ENCODE measurements at regions not wholly inside any gene's neighbourhood (a gene's known extent, or its start where the extent isn't known, plus 50 kb on each side); places are given as distances from the start of the nearest gene placed in this dataset.

DNA sequence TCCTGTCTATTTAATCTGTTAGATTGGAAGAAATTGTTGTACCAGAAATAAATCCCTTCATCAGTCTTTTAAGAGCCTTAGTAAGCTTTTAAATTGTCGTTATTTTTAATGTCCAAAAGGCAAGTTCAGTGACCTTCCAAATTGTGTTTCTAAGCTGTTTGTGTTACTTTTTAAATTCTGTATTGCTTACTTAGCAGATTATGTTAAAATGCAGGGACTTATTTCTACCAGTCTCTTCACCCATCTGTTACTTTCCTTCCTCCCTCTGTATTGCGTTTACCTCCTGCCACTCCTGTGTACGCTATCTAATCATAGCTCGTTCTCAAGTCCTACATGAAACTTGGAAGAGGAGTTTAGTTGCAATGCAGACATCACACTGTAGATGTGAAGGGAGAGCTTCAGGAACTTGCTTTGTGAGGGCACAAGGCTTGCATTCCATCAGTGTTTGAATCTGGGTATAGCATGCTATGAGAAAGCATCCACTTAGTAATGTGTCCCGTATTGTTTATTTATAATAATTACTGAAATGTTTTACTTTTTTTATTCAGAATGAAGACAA lies 406.5 kb upstream of the RGS6 start:
- H3K4me1 ChIP-seq (ENCODE audit: insufficient read depth), result no peaks in the 10 kb centered on the region
- no peak overlapping the region for H3K4me3 ChIP-seq (ENCODE audit: low read depth, low read length)
- DNase-seq (ENCODE audit: extremely low spot score), result no peak
- H3K27ac ChIP-seq (ENCODE audit: low read depth), result no peak overlapping the region
- 80% methylated on average over 5 of the region's 5 CpGs for WGBS
- no peaks in the 10 kb centered on the region for H3K36me3 ChIP-seq (ENCODE audit: insufficient read depth)

DNA sequence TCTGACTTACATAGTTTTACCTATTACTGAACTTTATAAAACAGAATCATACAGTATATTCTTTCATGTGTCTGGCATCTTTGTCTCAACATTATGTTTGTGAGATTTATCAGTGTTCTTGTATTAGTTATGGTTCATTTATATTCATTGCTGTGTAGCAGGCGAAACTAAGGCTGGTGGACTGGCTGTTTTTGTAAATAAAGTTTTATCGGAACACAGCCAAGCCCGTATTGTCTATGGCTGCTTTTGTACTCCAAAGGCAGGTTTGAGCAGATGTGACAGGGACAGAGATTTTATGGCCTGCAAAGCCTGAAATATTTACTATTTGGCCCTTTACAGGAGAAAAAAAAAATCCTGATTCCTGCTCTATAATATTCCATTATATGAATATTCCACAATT lies 405.8 kb upstream of the RGS6 start:
- Histone ChIP-seq H3K4me3 (ENCODE audit: low read depth, low read length) (no peak overlapping the region), H3K27ac (ENCODE audit: low read depth) (no peak overlapping the region), H3K4me1 (ENCODE audit: insufficient read depth) (no peaks in the 10 kb centered on the region), H3K36me3 (ENCODE audit: insufficient read depth) (no peaks in the 10 kb centered on the region)
- DNase-seq (ENCODE audit: extremely low spot score), result no peak
- WGBS, result 96% methylated on average over 3 of the region's 3 CpGs

DNA sequence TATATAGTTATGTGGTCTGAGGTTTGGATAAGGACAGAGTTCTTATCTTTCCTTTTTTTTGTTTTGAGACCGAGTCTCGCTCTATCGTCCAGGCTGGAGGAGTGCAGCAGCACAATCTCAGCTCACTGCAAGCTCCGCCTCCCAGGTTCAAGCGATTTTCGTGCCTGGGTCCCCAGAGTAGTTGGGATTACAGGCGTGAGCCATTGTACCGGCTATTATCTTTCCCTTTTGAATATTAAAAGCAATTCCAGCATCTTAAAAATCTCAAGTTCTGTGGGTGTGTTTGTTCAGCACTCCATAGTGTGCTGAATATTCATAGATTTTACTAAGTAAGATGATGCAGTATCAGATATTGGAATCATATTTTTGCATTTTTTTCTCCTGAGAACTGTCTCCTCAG lies 404.4 kb upstream of the RGS6 start:
- Histone ChIP-seq H3K4me1 (ENCODE audit: insufficient read depth) (no peaks in the 10 kb centered on the region), H3K4me3 (ENCODE audit: low read depth, low read length) (no peak overlapping the region), H3K36me3 (ENCODE audit: insufficient read depth) (no peaks in the 10 kb centered on the region), H3K27ac (ENCODE audit: low read depth) (no peak overlapping the region)
- 64% methylated on average over 8 of the region's 8 CpGs for WGBS
- no peak for DNase-seq (ENCODE audit: extremely low spot score)

DNA sequence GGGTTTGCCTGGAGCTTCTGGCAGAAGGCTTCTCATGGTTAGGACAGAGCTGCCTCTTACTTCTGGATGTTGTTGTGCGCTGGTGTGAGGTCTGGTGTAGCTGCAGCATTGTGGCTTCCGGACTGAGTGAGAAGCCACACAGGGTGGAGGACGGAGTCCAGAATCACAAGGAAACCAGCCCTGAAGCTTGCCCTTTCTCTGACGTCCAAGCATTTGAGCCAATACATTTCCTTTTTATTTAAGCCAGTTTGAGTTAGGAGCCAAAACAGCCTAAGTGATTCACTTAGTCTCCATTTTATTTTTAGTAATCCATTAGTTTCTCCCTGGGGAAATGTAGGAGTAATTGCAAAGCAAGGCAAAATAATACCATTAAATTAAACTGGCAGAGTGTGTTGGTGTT lies 402.4 kb upstream of the RGS6 start:
- Histone ChIP-seq H3K27ac (ENCODE audit: low read depth) (no peak overlapping the region), H3K4me1 (ENCODE audit: insufficient read depth) (no peaks in the 10 kb centered on the region), H3K4me3 (ENCODE audit: low read depth, low read length) (no peak overlapping the region), H3K36me3 (ENCODE audit: insufficient read depth) (no peaks in the 10 kb centered on the region)
- 55% methylated on average over 4 of the region's 4 CpGs for WGBS
- no peak for DNase-seq (ENCODE audit: extremely low spot score)

DNA sequence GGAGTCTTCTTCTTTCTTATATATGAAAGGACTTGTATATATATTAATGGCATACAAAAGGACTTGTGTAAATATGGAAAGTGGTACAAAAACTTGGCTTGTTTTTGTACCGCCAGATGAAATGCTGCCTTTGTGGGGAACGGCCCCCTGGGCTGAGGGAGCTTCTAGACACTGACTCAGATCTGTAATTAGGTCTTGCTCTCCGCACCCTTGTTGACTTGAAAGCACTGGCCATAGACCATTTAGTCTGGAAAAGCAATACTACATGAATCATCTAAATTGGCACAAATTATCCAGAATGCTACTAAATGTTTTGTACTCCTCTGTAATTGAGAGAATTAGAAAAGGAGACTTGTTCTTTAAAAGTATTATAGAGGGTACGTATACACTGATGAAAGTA lies 399.9 kb upstream of the RGS6 start:
- no peak overlapping the region for H3K27ac ChIP-seq (ENCODE audit: low read depth)
- no peaks in the 10 kb centered on the region for H3K4me1 ChIP-seq (ENCODE audit: insufficient read depth)
- no peak overlapping the region for H3K4me3 ChIP-seq (ENCODE audit: low read depth, low read length)
- WGBS, result 75% methylated on average over 4 of the region's 4 CpGs
- DNase-seq (ENCODE audit: extremely low spot score), result no peak
- H3K36me3 ChIP-seq (ENCODE audit: insufficient read depth), result no peaks in the 10 kb centered on the region

DNA sequence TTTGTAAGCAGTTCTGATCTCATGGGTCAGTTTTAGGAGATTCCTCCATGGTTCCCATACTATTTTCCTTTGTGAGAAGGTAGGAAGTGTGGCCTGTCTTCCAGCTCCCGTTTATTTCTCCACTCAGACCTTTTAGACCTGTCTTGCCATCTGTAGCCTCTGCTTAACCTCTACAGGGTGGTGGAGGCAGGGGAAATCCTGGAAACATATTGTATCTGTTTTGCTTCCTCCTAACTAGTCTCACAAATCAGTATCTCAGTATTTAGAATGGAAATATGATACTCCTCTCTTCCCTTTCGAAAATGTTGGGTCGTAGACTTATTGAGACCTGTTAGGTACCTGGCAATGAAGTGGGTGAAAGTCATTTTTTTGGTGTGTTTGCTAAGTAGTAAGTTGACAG lies 399.4 kb upstream of the RGS6 start:
- Histone ChIP-seq H3K36me3 (ENCODE audit: insufficient read depth) (no peaks in the 10 kb centered on the region), H3K27ac (ENCODE audit: low read depth) (no peak overlapping the region), H3K4me3 (ENCODE audit: low read depth, low read length) (no peak overlapping the region), H3K4me1 (ENCODE audit: insufficient read depth) (no peaks in the 10 kb centered on the region)
- WGBS, result 75% methylated on average over 3 of the region's 3 CpGs
- no peak for DNase-seq (ENCODE audit: extremely low spot score)

DNA sequence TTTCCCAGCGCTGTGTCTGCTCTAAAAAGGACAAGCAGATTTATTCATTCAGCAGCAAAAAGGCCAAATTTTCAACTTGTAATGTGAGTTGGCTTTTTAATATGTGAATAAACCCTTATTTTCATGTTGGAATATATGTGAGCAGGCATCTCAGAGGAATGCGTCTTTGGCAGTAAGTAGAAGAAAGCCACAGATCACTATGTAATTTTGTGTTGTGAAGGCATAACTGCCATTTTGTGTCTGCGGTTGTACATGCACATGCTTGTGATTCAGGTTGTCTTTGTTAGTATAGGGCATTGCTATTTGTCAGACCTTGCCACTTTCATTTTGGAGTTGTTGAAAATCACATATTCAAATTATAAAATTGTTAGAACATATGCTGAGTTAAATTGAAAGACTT lies 398.8 kb upstream of the RGS6 start:
- Histone ChIP-seq H3K4me1 (ENCODE audit: insufficient read depth) (no peaks in the 10 kb centered on the region), H3K27ac (ENCODE audit: low read depth) (no peak overlapping the region), H3K4me3 (ENCODE audit: low read depth, low read length) (no peak overlapping the region), H3K36me3 (ENCODE audit: insufficient read depth) (no peaks in the 10 kb centered on the region)
- WGBS, result 93% methylated on average over 3 of the region's 3 CpGs
- no peak for DNase-seq (ENCODE audit: extremely low spot score)

DNA sequence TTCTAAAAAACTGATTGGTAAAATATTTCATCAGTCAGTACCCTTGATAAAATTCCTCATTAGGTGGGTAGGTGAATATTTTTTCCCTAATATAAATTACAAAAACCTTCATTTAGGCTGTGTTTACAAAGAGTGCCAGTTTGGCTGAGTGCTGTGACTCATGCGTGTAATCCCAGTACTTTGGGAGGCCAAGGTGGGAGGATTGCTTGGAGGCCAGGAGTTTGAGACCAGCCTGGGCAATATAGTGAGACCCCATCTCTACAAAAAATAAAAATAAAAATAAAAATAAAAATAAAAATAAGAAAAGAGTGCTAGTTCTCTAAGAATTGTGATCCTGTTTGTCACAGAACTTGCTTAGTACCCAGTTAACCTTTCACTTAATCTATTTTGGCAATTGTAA lies 398.4 kb upstream of the RGS6 start:
- no peaks in the 10 kb centered on the region for H3K4me1 ChIP-seq (ENCODE audit: insufficient read depth)

DNA sequence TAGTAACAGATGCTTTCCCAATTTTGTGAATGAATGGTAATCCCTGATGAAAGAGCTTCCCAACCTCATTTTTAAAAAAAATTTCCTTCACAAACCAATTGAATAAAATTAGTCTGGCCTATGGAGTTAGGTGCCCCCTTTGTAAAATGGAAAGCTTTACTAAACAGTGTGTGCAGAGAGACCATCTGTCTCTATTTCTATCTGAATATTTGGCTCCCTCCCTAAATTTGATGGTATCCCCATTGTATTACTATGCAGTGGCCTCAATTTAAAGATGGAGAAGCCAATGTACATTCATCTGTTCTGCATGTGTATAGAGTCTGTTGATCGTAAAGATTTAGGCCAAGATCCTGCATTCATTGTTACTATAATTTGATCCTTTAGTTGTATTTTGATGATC lies 397.7 kb upstream of the RGS6 start:
- no peaks in the 10 kb centered on the region for H3K4me1 ChIP-seq (ENCODE audit: insufficient read depth)
- no peak for DNase-seq (ENCODE audit: extremely low spot score)
- WGBS, result 96% methylated on average over 1 of the region's 1 CpG
- H3K4me3 ChIP-seq (ENCODE audit: low read depth, low read length), result no peak overlapping the region
- H3K27ac ChIP-seq (ENCODE audit: low read depth), result no peak overlapping the region
- H3K36me3 ChIP-seq (ENCODE audit: insufficient read depth), result no peaks in the 10 kb centered on the region

More for the DNA sequence above, 398.4 kb upstream of the RGS6 start:
- Histone ChIP-seq H3K4me3 (ENCODE audit: low read depth, low read length) (no peak overlapping the region), H3K36me3 (ENCODE audit: insufficient read depth) (no peaks in the 10 kb centered on the region), H3K27ac (ENCODE audit: low read depth) (no peak overlapping the region)
- no peak for DNase-seq (ENCODE audit: extremely low spot score)
- WGBS, result 100% methylated on average over 1 of the region's 1 CpG

DNA sequence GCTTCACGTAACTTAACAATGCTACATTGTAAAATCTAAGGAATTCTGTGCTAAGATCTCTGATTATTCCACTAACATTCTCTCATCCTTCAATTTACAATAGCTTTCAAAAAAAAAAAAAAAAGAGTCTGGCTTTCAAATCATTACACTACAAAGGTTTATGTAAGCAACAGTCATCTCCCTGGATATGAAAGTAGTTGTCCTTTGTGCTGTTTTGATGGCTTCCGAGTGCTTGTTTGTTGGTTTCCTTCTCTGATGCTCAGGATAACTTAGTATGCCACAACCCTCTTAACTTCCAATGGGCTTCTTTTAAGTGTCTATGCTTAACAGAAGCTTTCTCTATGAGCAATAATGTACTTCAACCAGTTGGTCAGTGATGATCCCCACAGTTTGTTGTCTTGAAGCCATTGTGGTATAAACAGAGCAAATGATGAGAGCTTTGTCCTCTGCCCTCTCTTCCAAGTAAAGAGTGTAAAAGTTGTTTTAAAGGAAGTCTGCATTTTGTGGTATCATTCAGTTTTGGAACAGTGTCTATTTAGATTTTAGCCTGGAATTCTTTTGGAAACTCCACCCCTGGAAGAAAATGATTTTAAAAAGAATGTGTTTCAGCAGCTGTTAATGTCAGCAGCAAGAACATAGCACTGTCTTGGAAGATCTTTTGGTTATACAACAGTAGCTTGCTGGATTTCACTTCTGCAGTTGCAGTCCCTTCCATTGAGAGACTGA lies 396.1 kb upstream of the RGS6 start:
- Histone ChIP-seq H3K36me3 (ENCODE audit: insufficient read depth) (no peaks in the 10 kb centered on the region), H3K4me1 (ENCODE audit: insufficient read depth) (no peaks in the 10 kb centered on the region), H3K27ac (ENCODE audit: low read depth) (no peak overlapping the region), H3K4me3 (ENCODE audit: low read depth, low read length) (no peak overlapping the region)
- WGBS, result 80% methylated on average over 2 of the region's 2 CpGs
- DNase-seq (ENCODE audit: extremely low spot score), result no peak

DNA sequence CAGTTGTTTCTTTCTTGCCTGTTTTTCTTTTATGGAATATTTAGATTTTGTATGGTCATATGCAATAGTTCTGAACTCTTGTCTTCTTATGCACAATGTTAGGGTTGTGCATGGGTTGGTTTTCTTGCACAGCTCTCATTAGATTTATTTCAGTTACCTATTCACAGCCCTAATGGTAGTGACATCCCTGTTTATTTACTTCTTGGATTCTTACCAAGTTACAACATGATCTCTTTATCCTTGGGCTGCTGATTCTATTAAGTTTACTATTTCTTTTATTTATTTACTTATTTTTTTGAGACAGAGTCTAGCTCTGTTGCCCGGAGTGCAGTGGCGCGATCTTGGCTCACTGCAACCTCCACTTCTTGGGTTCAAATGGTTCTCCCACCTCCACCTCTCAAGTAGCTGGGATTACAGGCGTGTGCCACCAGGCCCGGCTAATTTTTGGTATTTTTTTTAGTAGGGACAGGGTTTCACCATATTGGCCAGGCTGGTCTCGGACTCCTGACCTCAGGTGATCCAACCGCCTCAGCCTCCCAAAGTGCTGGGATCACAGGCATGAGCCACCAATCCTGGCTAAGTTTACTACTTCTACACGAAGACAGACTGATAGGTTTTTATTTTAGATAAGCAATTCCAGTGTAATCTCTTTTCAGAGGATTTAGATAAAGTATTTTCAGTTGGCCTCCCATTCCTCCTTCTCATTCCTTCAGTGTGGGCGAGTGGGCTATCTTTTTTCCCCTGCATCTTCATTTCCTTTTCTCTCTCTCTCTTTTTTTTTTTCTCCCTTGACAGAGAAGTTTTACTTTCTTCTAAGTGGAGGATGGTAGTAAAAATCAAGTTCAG lies 395.1 kb upstream of the RGS6 start:
- DNase-seq (ENCODE audit: extremely low spot score), result no peak
- 84% methylated on average over 9 of the region's 9 CpGs for WGBS
- Histone ChIP-seq H3K27ac (ENCODE audit: low read depth) (no peak overlapping the region), H3K36me3 (ENCODE audit: insufficient read depth) (no peaks in the 10 kb centered on the region), H3K4me3 (ENCODE audit: low read depth, low read length) (no peak overlapping the region), H3K4me1 (ENCODE audit: insufficient read depth) (no peaks in the 10 kb centered on the region)

DNA sequence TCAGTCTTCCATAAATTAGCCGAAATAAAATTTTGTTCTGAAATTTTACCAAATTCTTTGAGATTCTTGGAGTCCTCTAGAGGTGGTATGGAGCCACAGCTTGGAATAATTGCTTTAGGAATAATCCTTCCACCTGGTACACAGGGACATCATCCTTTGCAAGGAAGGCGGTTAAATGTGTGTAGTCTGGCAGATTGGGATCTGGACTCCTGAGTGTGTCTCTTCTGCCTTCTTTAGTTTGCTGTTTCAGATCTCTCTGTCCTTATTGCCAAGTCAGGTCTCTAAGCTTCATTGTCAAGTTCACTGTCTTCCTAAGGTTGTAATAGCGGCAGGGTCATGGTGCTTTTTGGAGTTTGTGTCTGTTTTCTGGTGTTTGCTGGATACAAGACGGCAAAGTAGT lies 393.9 kb upstream of the RGS6 start:
- no peak overlapping the region for H3K27ac ChIP-seq (ENCODE audit: low read depth)
- no peaks in the 10 kb centered on the region for H3K4me1 ChIP-seq (ENCODE audit: insufficient read depth)
- 97% methylated on average over 4 of the region's 4 CpGs for WGBS

DNA sequence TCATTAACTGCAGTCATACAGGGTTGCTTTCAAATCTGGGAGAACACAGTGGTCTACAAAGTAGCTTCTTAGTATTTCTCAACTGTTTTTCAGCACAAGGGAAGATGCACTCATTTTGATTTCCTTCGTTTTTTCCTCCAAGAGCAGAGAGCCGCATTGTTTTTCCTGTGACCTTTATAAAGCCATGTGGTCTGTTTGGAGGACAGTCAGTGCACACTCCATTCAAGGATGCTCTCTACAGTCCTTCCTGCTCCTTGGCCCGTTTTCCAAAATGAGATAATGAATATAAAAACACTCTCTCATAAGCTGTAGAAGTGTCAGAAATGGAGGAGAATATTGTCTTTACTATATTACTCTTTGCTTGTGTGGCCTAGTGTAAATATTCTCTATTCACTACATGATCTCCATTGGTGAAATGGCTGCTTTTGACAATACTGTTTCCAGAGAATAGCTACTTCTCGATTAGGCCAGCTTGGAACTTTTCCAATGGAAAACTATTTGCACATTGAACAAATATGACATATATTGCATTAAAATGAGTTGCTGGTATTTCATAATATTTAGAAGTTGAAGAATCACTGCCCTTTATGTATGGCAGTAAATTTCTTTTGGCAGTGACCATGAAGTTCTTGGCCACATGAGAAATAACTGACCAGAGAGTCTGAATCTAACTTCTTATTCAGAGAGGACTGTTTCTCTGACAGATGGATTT lies 393.1 kb upstream of the RGS6 start:
- 65% methylated on average over 4 of the region's 4 CpGs for WGBS
- no peak for DNase-seq (ENCODE audit: extremely low spot score)
- Histone ChIP-seq H3K36me3 (ENCODE audit: insufficient read depth) (no peaks in the 10 kb centered on the region), H3K4me1 (ENCODE audit: insufficient read depth) (no peaks in the 10 kb centered on the region), H3K4me3 (ENCODE audit: low read depth, low read length) (no peak overlapping the region), H3K27ac (ENCODE audit: low read depth) (no peak overlapping the region)

More for the DNA sequence above, 393.9 kb upstream of the RGS6 start:
- H3K4me3 ChIP-seq (ENCODE audit: low read depth, low read length), result no peak overlapping the region
- DNase-seq (ENCODE audit: extremely low spot score), result no peak
- no peaks in the 10 kb centered on the region for H3K36me3 ChIP-seq (ENCODE audit: insufficient read depth)
